ENCODE measurements at regions not wholly inside any gene's neighbourhood (a gene's known extent, or its start where the extent isn't known, plus 50 kb on each side); places are given as distances from the start of the nearest gene placed in this dataset.

- no peak for DNase-seq
Measured at GRCh38 chr12:24554612-24555295, 394.1 kb downstream of the BCAT1 start.

GRCh38 chr12:24553259-24553658 lies 395.6 kb downstream of the BCAT1 start:
- no peak for DNase-seq

- DNase-seq = no peak
Measured at GRCh38 chr12:24551163-24551786, 397.6 kb downstream of the BCAT1 start.

- DNase-seq = no peak
Measured at GRCh38 chr12:24550609-24551008, 398.3 kb downstream of the BCAT1 start.

GRCh38 chr12:24546661-24547060 lies 402.2 kb downstream of the BCAT1 start:
- no peak for DNase-seq

GRCh38 chr12:24546084-24546483 lies 402.8 kb downstream of the BCAT1 start:
- DNase-seq = no peak

GRCh38 chr12:24544368-24544767 lies 404.5 kb downstream of the BCAT1 start:
- DNase-seq = no peak

- no peak for DNase-seq
Measured at GRCh38 chr12:24541193-24541871, 407.6 kb downstream of the BCAT1 start.

- no peak for DNase-seq
Measured at GRCh38 chr12:24539646-24540045, 409.3 kb downstream of the BCAT1 start.

- DNase-seq = no peak
Measured at GRCh38 chr12:24537083-24537860, 411.6 kb downstream of the BCAT1 start.

GRCh38 chr12:24535334-24536069 lies 413.4 kb downstream of the BCAT1 start:
- no peak for DNase-seq

GRCh38 chr12:24534622-24535021 lies 414.3 kb downstream of the BCAT1 start:
- no peak for DNase-seq

GRCh38 chr12:24533716-24534352 lies 415.1 kb downstream of the BCAT1 start:
- DNase-seq = no peak

- no peak for DNase-seq
Measured at GRCh38 chr12:24530689-24531088, 418.2 kb downstream of the BCAT1 start.

GRCh38 chr12:24527102-24527501 lies 421.8 kb downstream of the BCAT1 start:
- no peak for DNase-seq

GRCh38 chr12:24522736-24523135 lies 426.2 kb downstream of the BCAT1 start:
- no peak for DNase-seq

GRCh38 chr12:24519759-24520158 lies 429.1 kb downstream of the BCAT1 start:
- no peak for DNase-seq

- no peak for DNase-seq
Measured at GRCh38 chr12:24517000-24517399, 431.9 kb downstream of the BCAT1 start.

GRCh38 chr12:24510581-24511125 lies 438.2 kb downstream of the BCAT1 start:
- no peak for DNase-seq

- no peak for DNase-seq
Measured at GRCh38 chr12:24507827-24508226, 441.1 kb downstream of the BCAT1 start.

- DNase-seq = no peak
Measured at GRCh38 chr12:24505366-24506015, 443.4 kb downstream of the BCAT1 start.
